CD4-positive, alpha-beta T cell (primary cell): ENCODE measurements at regions not wholly inside any gene's neighbourhood (a gene's known extent, or its start where the extent isn't known, plus 50 kb on each side); places are given as distances from the start of the nearest gene placed in this dataset.

Experiments
- ATAC-seq: fragments of 200-7000 bp; cut with Tn5 transposase; one replicate; pipeline ENCODE4 v1.10.0; 2022; ENCODE audit warnings: mild to moderate bottlenecking; ENCODE audit not compliant: poor library complexity
- CTCF ChIA-PET: fragments of 350-600 bp; sonication (Branson Sonifier 250); formaldehyde crosslinking; loops from one replicate; lab custom pipeline; 2021; ENCODE audit warnings: antibody characterized with exemption, inconsistent platforms; lab: Charles Lee
- POLR2A ChIA-PET: fragments of 350-600 bp; sonication (Branson Sonifier 250); formaldehyde crosslinking; loops from one replicate; lab custom pipeline; 2021; ENCODE audit warnings: antibody characterized with exemption, inconsistent platforms; lab: Charles Lee
- DNase-seq, 14 experiments: peaks; one replicate each; pipeline ENCODE4 v3.0.0-alpha.2; 2013 to 2020; ENCODE audit warnings: mixed read lengths in 2 of 14
- H3K27ac ChIP-seq, 2 donors: one replicate each; pipeline versions ENCODE4 v1.5.1 to v1.7.0; 2013; ENCODE audit warnings: low read length in 2 of 2, low read depth in 1 of 2, mild to moderate bottlenecking in 1 of 2
- H3K27me3 ChIP-seq, 2 experiments: 1 replicate in 1 of 2; 2 replicates in 1 of 2; pipeline versions ENCODE4 v1.6.1 to v1.7.0; 2013; ENCODE audit warnings: low read length in 2 of 2, control low read depth in 1 of 2, mild to moderate bottlenecking in 1 of 2, moderate library complexity in 1 of 2; ENCODE audit not compliant: insufficient read depth in 2 of 2, control insufficient read depth in 1 of 2
- H3K36me3 ChIP-seq: one replicate; pipeline ENCODE4 v1.6.1; 2013; ENCODE audit warnings: low read length, control low read depth; ENCODE audit not compliant: insufficient read depth
- H3K4me1 ChIP-seq: one replicate; pipeline ENCODE4 v1.6.1; 2013; ENCODE audit warnings: low read length, control low read depth; ENCODE audit not compliant: insufficient read depth
- H3K4me3 ChIP-seq: one replicate; pipeline ENCODE4 v1.5.1; 2013; ENCODE audit warnings: mild to moderate bottlenecking, low read length, moderate library complexity
- H3K9me3 ChIP-seq, 2 experiments: 1 replicate in 1 of 2; 2 replicates in 1 of 2; pipeline versions ENCODE4 v1.6.1 to v1.7.0; 2013; ENCODE audit warnings: low read length in 2 of 2, mild to moderate bottlenecking in 2 of 2, control low read depth in 1 of 2, moderate library complexity in 1 of 2; ENCODE audit not compliant: control insufficient read depth in 1 of 2, insufficient read depth in 1 of 2
- H3K27ac Mint-ChIP-seq: one replicate; pipeline ENCODE4 v1.8.0; 2020; ENCODE audit warnings: mixed read lengths
- H3K27me3 Mint-ChIP-seq: one replicate; pipeline ENCODE4 v1.8.0; 2021; ENCODE audit warnings: mixed read lengths
- H3K36me3 Mint-ChIP-seq: one replicate; pipeline ENCODE4 v1.8.0; 2021; ENCODE audit warnings: low read depth, mixed read lengths
- H3K4me1 Mint-ChIP-seq: one replicate; pipeline ENCODE4 v1.8.0; 2021; ENCODE audit warnings: low read depth, mixed read lengths
- H3K4me3 Mint-ChIP-seq: one replicate; pipeline ENCODE4 v1.8.0; 2020; ENCODE audit warnings: mild to moderate bottlenecking, mixed read lengths
- H3K9me3 Mint-ChIP-seq: one replicate; pipeline ENCODE4 v1.8.0; 2020; ENCODE audit warnings: mixed read lengths
- intact Hi-C, 2 experiments: fragments of 100-400 bp; cut with DNase I in 1 of 2; cut with micrococcal nuclease in 1 of 2; formaldehyde crosslinking; loops; one replicate each; pipeline versions ENCODE4 v1.15.1 to v1.9.0; 2023 to 2025; cut with DNase I, micrococcal nuclease
- TF ChIP-seq, protein P1 (sequence below): fragments of 200-600 bp; IDR thresholded peaks from one replicate; pipeline ENCODE4 v1.8.0; 2022; ENCODE audit warnings: antibody characterized with exemption, mild to moderate bottlenecking

- DNase-seq, result no peak
- Histone ChIP-seq H3K36me3 (no peaks in the 10 kb centered on the region), H3K27me3 (no peaks in the 10 kb centered on the region), H3K9me3 (no peaks in the 10 kb centered on the region), H3K4me3 (no peak overlapping the region), H3K4me1 (no peaks in the 10 kb centered on the region), H3K27ac (no peak overlapping the region)
- Mint-ChIP-seq H3K4me3 (no peak overlapping the region), H3K27me3 (no peaks in the 10 kb centered on the region), H3K9me3 (peaks cover 10% of the 10 kb centered on the region), H3K4me1 (no peaks in the 10 kb centered on the region), H3K27ac (no peak overlapping the region), H3K36me3 (no peaks in the 10 kb centered on the region)
- POLR2A ChIA-PET, result no interaction called here
- ATAC-seq, result no peak
- CTCF ChIA-PET, result no interaction called here
- intact Hi-C loops, result no loop called here
- TF ChIP-seq, protein P1, sequence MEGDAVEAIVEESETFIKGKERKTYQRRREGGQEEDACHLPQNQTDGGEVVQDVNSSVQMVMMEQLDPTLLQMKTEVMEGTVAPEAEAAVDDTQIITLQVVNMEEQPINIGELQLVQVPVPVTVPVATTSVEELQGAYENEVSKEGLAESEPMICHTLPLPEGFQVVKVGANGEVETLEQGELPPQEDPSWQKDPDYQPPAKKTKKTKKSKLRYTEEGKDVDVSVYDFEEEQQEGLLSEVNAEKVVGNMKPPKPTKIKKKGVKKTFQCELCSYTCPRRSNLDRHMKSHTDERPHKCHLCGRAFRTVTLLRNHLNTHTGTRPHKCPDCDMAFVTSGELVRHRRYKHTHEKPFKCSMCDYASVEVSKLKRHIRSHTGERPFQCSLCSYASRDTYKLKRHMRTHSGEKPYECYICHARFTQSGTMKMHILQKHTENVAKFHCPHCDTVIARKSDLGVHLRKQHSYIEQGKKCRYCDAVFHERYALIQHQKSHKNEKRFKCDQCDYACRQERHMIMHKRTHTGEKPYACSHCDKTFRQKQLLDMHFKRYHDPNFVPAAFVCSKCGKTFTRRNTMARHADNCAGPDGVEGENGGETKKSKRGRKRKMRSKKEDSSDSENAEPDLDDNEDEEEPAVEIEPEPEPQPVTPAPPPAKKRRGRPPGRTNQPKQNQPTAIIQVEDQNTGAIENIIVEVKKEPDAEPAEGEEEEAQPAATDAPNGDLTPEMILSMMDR, result no peak
Measured at GRCh38 chr16:76729525-76729924, 452.3 kb downstream of the CNTNAP4 start.

GRCh38 chr16:76732894-76733293 lies 455.7 kb downstream of the CNTNAP4 start:
- POLR2A ChIA-PET, result no interaction called here
- peaks cover 4% of the 10 kb centered on the region for H3K9me3 Mint-ChIP-seq
- H3K27ac ChIP-seq, result no peak overlapping the region
- H3K27me3 Mint-ChIP-seq, result no peaks in the 10 kb centered on the region
- DNase-seq, result no peak
- TF ChIP-seq, protein P1, result no peak
- H3K4me3 ChIP-seq, result no peak overlapping the region
- H3K4me1 ChIP-seq, result no peaks in the 10 kb centered on the region
- H3K9me3 ChIP-seq, result peaks cover 0 to 4% of the 10 kb centered on the region in 2 experiments
- no peak for ATAC-seq
- no peaks in the 10 kb centered on the region for H3K36me3 ChIP-seq
- no peaks in the 10 kb centered on the region for H3K36me3 Mint-ChIP-seq
- H3K4me1 Mint-ChIP-seq, result no peaks in the 10 kb centered on the region
- no peaks in the 10 kb centered on the region for H3K27me3 ChIP-seq
- no peak overlapping the region for H3K27ac Mint-ChIP-seq
- CTCF ChIA-PET, result interaction anchor here (1.2 kb wide), 1 partner anchor 11 kb away, joined by 3 read pairs; no protein-coding TSS in a partner anchor
- intact Hi-C loops, result no loop called here
- no peak overlapping the region for H3K4me3 Mint-ChIP-seq

DNA sequence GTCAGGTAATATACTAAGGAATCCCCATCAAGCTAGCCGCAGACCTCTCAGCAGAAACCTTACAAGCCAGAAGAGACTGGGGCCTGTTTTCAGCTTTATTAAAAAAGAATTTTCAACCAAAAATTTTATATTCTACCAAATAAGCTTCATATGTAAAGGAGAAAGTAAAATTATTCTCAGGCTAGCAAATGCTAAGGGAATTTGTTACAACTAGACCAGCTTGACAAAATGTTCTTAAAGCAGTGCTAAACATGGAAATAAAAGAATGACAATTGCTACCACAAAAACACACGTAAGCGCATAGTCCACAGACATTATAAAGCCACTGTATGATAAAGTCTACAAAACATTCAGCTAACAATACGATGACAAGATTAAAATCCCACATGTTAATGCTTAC lies 449.4 kb upstream of the MON1B start:
- no peaks in the 10 kb centered on the region for H3K27me3 Mint-ChIP-seq

More for the DNA sequence above, 449.4 kb upstream of the MON1B start:
- TF ChIP-seq, protein P1, result no peak
- intact Hi-C loops, result no loop called here
- H3K4me3 ChIP-seq, result no peak overlapping the region
- H3K27ac Mint-ChIP-seq, result no peak overlapping the region
- CTCF ChIA-PET, result no interaction called here
- H3K36me3 ChIP-seq, result no peaks in the 10 kb centered on the region
- H3K4me3 Mint-ChIP-seq, result no peak overlapping the region
- H3K9me3 Mint-ChIP-seq, result peaks cover 19% of the 10 kb centered on the region
- H3K9me3 ChIP-seq, result peaks cover 8 to 17% of the 10 kb centered on the region in 2 experiments
- DNase-seq (no peak), ATAC-seq (no peak)
- POLR2A ChIA-PET, result no interaction called here
- no peaks in the 10 kb centered on the region for H3K36me3 Mint-ChIP-seq
- no peak overlapping the region for H3K27ac ChIP-seq
- no peaks in the 10 kb centered on the region for H3K4me1 Mint-ChIP-seq
- H3K27me3 ChIP-seq, result no peaks in the 10 kb centered on the region
- H3K4me1 ChIP-seq, result no peaks in the 10 kb centered on the region
